ENCODE measurements at regions not wholly inside any gene's neighbourhood (a gene's known extent, or its start where the extent isn't known, plus 50 kb on each side); places are given as distances from the start of the nearest gene placed in this dataset.

DNA sequence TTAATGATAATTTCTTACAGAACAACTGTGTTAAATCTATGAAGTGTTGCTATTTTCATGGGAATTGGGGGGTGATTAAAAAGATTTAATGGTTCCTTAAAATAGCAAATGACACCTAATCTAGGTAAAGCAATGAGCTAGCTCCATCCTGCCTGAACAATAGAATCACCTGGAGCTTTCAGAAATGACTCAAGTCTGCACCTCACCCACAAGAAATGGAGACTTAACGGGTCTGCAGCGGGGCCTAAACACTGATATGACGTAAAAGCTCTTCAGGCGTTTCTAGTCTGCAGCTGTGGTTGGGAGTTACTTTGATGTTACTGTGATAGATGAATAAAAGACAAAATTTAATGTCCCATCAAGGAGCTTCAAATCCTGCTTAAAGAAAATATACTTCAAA, 328.2 kb downstream of the RND3 start:
- no peaks in the 10 kb centered on the region for H3K36me3 Mint-ChIP-seq
- no peak overlapping the region for H3K4me3 Mint-ChIP-seq
- H3K27ac Mint-ChIP-seq: no peak overlapping the region
- no peaks in the 10 kb centered on the region for H3K4me1 Mint-ChIP-seq
- no peaks in the 10 kb centered on the region for H3K9me3 Mint-ChIP-seq
- no peaks in the 10 kb centered on the region for H3K27me3 Mint-ChIP-seq
- DNase-seq: no peak
- POLR2A ChIA-PET: no interaction called here
- ATAC-seq (ENCODE audit: low read depth): no peak

DNA sequence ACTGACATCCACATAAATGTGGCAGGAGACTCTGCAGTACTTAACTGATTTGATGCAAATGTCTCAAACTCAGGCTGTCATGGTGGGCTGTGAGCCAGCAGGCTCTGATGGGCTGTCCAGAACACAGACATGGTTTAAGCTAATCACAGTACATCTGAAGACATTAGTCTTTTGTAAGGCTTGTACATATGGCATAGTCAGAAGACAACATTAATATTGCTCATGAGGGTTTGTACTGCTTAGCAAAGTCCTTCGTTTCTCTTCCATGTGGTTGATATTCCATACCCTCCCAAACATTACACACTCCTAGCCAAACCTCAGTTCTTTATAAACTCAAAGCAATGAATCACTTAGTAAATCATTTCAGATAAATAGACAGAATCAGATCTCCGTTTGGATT, 330.6 kb downstream of the RND3 start:
- POLR2A ChIA-PET: no interaction called here
- Mint-ChIP-seq H3K27ac (no peak overlapping the region), H3K36me3 (no peaks in the 10 kb centered on the region), H3K4me3 (no peak overlapping the region), H3K9me3 (no peaks in the 10 kb centered on the region), H3K27me3 (peaks cover 2% of the 10 kb centered on the region), H3K4me1 (no peaks in the 10 kb centered on the region)
- ATAC-seq (ENCODE audit: low read depth) (no peak), DNase-seq (no peak)

DNA sequence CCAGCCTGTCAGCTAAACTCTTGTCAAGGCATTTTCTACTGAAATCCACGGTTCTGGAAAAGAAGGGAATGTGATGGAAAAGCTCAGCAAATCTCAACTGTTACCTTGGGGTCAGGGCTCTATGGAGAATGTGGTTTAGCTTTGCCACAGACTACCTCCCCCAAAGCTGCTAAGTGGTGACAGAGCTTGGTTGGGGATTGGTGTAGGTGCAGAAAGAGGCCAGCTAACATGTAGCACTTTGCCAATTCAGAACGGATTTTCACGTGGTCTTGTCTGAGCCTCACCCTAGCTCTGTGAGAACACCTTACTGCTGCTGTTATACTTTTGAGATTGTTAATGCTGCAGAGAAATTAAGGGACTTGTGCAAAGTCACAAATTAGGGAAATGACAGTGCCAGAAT, 331.1 kb downstream of the RND3 start:
- DNase-seq (no peak), ATAC-seq (ENCODE audit: low read depth) (no peak)
- no peaks in the 10 kb centered on the region for H3K36me3 Mint-ChIP-seq
- POLR2A ChIA-PET: no interaction called here
- peaks cover 2% of the 10 kb centered on the region for H3K27me3 Mint-ChIP-seq
- H3K27ac Mint-ChIP-seq: no peak overlapping the region
- no peaks in the 10 kb centered on the region for H3K9me3 Mint-ChIP-seq
- H3K4me3 Mint-ChIP-seq: no peak overlapping the region
- H3K4me1 Mint-ChIP-seq: no peaks in the 10 kb centered on the region

DNA sequence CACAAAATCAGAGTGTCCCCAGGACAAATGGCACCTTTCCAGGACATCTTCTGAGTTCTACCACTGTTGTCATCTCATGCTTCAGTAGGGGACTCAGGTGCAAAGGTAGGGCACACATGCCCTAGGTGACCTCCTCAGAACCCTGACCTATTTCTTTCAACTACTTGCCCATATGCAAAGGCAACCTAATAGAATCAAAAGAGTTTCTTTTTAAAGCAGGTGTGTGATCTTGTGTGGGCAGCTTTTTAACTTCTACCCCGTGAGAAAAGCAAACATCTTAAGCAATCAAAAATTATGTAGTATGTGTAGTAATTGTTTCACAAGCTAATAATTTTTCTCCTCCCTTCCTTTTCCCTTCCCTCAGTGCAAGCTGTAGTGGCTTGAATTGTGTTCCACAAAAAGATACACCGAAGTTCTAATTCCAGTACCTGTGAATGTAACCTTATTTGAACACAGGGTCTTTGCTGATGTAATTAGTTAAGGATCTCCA, 333.1 kb downstream of the RND3 start:
- H3K36me3 Mint-ChIP-seq: no peaks in the 10 kb centered on the region
- no peak for ATAC-seq (ENCODE audit: low read depth)
- DNase-seq: no peak
- POLR2A ChIA-PET: no interaction called here
- H3K4me3 Mint-ChIP-seq: no peak overlapping the region
- H3K27ac Mint-ChIP-seq: no peak overlapping the region
- peaks cover 2% of the 10 kb centered on the region for H3K27me3 Mint-ChIP-seq
- H3K9me3 Mint-ChIP-seq: no peaks in the 10 kb centered on the region
- no peaks in the 10 kb centered on the region for H3K4me1 Mint-ChIP-seq

DNA sequence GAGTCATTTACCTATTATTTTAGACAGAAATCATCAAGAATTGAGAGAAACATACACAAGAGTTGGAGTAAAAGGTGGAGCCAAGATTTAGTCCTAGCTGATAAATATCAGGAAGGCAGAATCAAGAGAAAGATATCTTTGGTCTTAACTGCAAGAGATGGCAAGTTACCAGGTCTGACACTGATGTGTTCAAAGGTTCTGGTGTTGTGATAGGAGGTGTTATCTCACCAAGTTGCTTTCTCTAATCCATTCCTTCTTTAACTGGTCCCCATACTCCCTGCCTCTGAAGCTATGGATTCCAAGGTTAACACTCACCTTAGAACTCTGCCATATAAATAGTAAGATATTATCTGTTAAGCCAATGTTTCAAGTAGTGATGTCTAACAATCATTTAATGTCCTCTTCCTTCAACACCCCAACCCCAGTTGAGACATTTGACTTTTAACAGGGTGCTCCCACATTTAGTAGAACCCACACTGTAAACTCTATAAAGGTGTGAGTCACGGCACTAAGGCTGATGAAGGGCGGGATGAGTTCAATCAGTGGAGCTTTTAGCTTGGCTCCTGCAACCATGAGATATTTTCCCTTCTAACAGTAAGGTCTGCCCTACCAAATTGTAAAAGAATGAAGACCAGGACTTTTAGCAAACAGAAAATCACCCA, 333.7 kb downstream of the RND3 start:
- H3K4me3 Mint-ChIP-seq: no peak overlapping the region
- no peaks in the 10 kb centered on the region for H3K36me3 Mint-ChIP-seq
- H3K27ac Mint-ChIP-seq: no peak overlapping the region
- H3K27me3 Mint-ChIP-seq: peaks cover 2% of the 10 kb centered on the region
- H3K9me3 Mint-ChIP-seq: no peaks in the 10 kb centered on the region
- ATAC-seq (ENCODE audit: low read depth) (no peak), DNase-seq (no peak)
- H3K4me1 Mint-ChIP-seq: no peaks in the 10 kb centered on the region
- POLR2A ChIA-PET: no interaction called here

DNA sequence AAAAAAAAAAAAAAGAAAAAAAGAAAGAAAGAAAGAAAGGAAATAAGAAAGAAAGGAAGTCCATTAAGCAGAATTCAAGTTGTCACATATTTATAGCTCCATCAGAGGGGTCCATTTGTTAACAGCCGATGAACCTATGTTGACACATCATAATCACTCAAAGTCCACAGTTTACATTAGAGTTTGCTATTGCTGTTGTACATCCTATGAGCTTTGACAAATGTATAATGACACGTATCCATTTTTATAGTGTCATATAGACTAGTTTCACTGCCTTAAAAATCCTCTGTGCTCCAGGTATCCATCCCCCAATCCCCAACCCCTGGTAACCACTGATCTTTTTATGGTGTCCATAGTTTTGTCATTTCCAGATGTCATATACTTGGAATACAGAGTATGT, 335.2 kb downstream of the RND3 start:
- DNase-seq (no peak), ATAC-seq (ENCODE audit: low read depth) (no peak)
- Mint-ChIP-seq H3K36me3 (no peaks in the 10 kb centered on the region), H3K9me3 (no peaks in the 10 kb centered on the region), H3K4me1 (no peaks in the 10 kb centered on the region), H3K27ac (no peak overlapping the region), H3K27me3 (peaks cover 2% of the 10 kb centered on the region), H3K4me3 (no peak overlapping the region)
- POLR2A ChIA-PET: no interaction called here

DNA sequence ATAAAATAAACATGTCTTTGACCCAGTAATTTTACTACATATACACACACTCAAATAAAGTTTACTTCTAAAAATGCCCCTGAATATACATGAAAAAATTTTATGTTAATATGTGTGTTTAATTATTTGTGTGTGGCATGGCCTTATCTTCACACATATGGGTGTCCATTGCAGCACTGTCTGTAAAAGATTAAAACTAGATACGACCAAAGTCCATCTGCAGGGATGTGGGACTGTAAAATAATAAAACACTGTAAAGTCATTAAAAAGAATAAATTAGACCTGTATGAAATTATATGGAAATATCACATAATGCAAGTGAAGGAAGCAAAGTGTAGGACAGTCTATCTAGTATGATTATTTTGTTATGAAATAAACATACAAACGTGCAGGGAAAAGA, 337.3 kb downstream of the RND3 start:
- Mint-ChIP-seq H3K36me3 (no peaks in the 10 kb centered on the region), H3K4me3 (no peak overlapping the region), H3K9me3 (no peaks in the 10 kb centered on the region), H3K27me3 (peaks cover 2% of the 10 kb centered on the region), H3K4me1 (no peaks in the 10 kb centered on the region), H3K27ac (no peak overlapping the region)
- DNase-seq (no peak), ATAC-seq (ENCODE audit: low read depth) (no peak)
- POLR2A ChIA-PET: no interaction called here

DNA sequence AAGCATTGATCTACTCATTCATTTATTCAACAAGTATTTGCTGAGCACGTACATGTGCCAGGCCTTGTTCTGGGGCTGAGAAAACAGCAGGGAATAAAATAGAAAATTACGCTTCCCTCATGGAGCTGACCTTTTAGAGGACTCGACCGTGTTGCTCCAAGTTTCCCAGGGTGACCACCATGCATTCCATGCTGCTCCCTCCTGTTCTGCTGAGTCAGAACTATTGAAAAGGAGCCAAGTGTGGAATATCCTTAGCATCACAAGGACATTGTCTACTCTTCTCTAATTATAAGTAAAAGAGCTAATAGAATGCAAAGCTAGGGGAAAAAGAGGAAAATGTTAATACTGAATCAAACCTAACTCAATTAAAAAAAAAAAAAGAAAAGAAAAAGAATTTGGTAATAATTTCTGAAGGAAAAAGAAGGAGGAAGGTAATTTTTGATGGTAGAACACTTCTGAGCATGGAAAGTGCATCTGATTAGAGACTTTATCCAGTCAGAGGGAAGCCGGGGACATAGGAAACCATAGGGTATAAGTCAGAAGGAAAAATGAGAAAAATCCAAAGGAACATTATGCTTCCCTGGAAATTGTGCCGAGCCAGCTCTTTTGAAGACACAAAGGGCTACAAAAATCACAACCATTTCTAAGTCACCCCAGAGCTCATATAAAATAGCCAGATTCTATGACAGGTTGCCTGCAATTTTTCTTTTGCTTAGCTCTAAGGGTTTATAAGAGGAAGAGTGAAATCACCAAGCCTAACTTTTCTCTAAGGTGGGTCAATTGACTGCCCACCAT, 339.4 kb downstream of the RND3 start:
- H3K4me3 Mint-ChIP-seq: no peak overlapping the region
- H3K27ac Mint-ChIP-seq: no peak overlapping the region
- POLR2A ChIA-PET: no interaction called here
- DNase-seq (no peak), ATAC-seq (ENCODE audit: low read depth) (no peak)
- no peaks in the 10 kb centered on the region for H3K36me3 Mint-ChIP-seq
- no peaks in the 10 kb centered on the region for H3K4me1 Mint-ChIP-seq
- H3K27me3 Mint-ChIP-seq: peaks cover 2% of the 10 kb centered on the region
- H3K9me3 Mint-ChIP-seq: no peaks in the 10 kb centered on the region

DNA sequence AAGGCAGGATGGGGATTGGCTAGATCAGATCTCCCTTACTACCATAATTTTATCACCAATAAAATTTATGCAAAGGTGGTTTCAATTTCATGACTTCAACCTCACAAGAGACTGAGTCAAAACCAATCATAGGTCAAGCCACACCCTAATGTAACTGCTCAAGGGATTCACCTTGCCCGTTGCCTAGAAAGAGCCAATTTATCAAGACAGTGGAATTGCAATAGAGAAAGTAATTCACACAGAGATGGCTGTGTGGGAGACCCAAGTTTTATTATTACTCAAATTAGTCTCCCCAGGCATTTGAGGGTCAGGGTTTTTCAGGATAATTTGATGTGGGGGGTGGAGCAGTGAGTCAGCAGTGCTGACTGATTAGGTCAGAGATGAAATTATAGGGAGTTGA, 340.6 kb downstream of the RND3 start:
- H3K4me3 Mint-ChIP-seq: no peak overlapping the region
- H3K36me3 Mint-ChIP-seq: no peaks in the 10 kb centered on the region
- ATAC-seq (ENCODE audit: low read depth) (no peak), DNase-seq (no peak)
- no peak overlapping the region for H3K27ac Mint-ChIP-seq
- no peaks in the 10 kb centered on the region for H3K4me1 Mint-ChIP-seq
- POLR2A ChIA-PET: no interaction called here
- no peaks in the 10 kb centered on the region for H3K27me3 Mint-ChIP-seq
- H3K9me3 Mint-ChIP-seq: no peaks in the 10 kb centered on the region

DNA sequence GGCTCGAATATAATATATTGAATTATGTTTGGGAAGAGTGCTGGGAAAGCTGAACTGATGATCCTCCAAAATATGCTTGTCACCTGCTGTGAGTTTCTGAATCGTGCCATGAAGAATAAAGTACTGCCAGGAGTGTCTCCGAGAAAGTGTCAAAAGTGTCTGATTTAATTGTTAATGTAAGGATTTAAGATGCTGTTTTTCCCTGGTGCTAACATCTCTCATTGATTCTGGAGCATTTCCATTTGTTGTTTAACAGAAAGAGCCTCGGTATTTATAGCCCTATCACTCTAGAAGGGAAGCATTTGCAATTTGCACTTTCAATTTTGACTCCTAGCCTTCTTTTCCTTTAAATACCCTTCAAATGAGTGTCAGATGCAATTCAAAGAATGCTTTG, 342.2 kb downstream of the RND3 start:
- no peaks in the 10 kb centered on the region for H3K36me3 Mint-ChIP-seq
- POLR2A ChIA-PET: no interaction called here
- H3K27me3 Mint-ChIP-seq: no peaks in the 10 kb centered on the region
- no peak overlapping the region for H3K27ac Mint-ChIP-seq
- no peaks in the 10 kb centered on the region for H3K4me1 Mint-ChIP-seq
- DNase-seq (no peak), ATAC-seq (ENCODE audit: low read depth) (no peak)
- no peak overlapping the region for H3K4me3 Mint-ChIP-seq
- H3K9me3 Mint-ChIP-seq: no peaks in the 10 kb centered on the region

DNA sequence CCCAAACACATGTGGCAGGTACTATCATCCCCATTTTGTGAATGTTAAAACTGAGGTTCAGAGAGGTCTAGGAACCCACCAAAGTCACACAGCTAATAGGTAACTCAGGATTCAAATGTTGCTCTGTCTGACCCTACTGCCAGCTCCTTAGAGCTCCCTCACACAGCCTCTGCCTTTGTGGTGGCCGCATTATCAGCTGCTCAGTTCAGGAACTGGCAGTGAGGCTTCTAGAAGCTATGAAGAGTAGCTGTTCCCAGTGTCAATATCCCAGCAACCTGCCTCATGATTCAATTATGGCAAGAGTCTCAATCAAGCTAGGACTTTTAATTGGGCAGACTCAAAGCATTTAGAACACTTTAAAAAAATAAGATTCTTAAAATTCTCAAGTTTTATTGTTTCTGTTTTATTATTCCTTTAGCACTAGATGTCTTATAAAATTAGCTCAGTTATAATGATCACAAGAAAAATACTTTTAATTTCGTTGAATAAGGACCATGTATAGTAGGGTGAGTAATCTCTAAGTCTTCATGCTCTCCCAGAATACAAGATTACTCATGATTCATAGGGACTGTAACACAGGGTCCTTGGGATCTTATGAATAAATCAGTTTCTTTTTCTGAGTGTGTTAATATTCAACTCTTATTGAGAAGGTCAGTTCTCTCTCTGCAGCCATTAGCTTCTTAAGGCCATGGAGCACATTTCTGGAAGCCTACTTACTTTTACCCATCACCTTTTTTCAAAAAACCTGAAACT, 342.7 kb downstream of the RND3 start:
- DNase-seq (no peak), ATAC-seq (ENCODE audit: low read depth) (no peak)
- no peaks in the 10 kb centered on the region for H3K36me3 Mint-ChIP-seq
- H3K4me3 Mint-ChIP-seq: no peak overlapping the region
- no peaks in the 10 kb centered on the region for H3K4me1 Mint-ChIP-seq
- H3K27ac Mint-ChIP-seq: no peak overlapping the region
- no peaks in the 10 kb centered on the region for H3K9me3 Mint-ChIP-seq
- POLR2A ChIA-PET: no interaction called here
- H3K27me3 Mint-ChIP-seq: no peaks in the 10 kb centered on the region

DNA sequence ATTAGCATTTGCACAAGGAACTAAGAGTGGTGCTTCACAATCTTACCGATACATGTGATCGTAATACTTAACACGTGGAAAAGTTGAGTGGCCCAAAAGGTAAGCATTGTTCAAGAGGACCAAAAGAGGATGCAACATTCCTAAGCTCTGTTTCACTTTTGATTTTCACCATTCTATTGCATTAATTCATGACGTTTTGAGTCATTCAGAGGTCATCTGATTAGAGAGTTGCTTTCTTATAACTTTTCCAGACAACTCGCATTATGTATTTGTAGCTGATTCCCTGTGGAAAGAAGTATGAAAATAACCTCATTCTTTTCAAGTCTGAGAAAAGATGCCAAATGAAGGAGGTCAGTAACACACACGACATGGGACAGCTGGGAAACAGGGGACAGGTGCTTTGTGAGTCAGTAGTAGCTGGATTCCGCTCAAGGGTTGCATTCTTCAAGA, 344.4 kb downstream of the RND3 start:
- Mint-ChIP-seq H3K27me3 (no peaks in the 10 kb centered on the region), H3K4me1 (no peaks in the 10 kb centered on the region), H3K27ac (no peak overlapping the region), H3K36me3 (no peaks in the 10 kb centered on the region), H3K9me3 (no peaks in the 10 kb centered on the region), H3K4me3 (no peak overlapping the region)
- DNase-seq (no peak), ATAC-seq (ENCODE audit: low read depth) (no peak)
- POLR2A ChIA-PET: no interaction called here

DNA sequence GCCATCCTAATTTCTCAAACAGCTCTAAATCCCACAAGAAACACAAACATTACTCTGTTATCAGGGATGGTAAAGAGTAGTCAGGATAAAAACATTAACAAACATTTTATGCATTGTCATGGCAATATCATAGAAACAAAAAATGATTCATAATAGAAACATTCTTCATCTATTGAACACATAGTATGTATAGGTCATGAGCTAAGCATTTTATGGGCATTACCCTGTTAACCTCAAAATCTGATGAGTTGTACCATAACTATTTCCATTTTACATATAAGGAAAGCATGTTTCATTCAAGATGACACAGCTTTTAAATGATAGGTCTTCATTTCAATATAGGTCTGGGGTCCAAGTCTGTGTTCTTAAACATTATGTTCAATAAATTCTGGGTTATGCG, 344.9 kb downstream of the RND3 start:
- POLR2A ChIA-PET: no interaction called here
- no peaks in the 10 kb centered on the region for H3K9me3 Mint-ChIP-seq
- no peak overlapping the region for H3K4me3 Mint-ChIP-seq
- H3K27me3 Mint-ChIP-seq: no peaks in the 10 kb centered on the region
- no peaks in the 10 kb centered on the region for H3K4me1 Mint-ChIP-seq
- no peak for DNase-seq
- no peaks in the 10 kb centered on the region for H3K36me3 Mint-ChIP-seq
- H3K27ac Mint-ChIP-seq: no peak overlapping the region
- no peak for ATAC-seq (ENCODE audit: low read depth)

All from activated naive CD8-positive, alpha-beta T cell treated with anti-CD3 and anti-CD28 coated beads, Interleukin-2, amount 10 ng/mL, durations not matched to agents 7 days and 5 days (primary cell).